Hepatocyte (in vitro differentiated cells): ENCODE measurements at regions not wholly inside any gene's neighbourhood (a gene's known extent, or its start where the extent isn't known, plus 50 kb on each side); places are given as distances from the start of the nearest gene placed in this dataset.

Experiments used
- DNase-seq: peaks from one replicate; pipeline ENCODE4 v3.0.0-alpha.2; 2016; ENCODE audit warnings: low spot score
- H2AFZ ChIP-seq: fragments of 200-600 bp; sonication (generic); 2 replicates; pipeline ENCODE4 v1.6.0; 2016; ENCODE audit warnings: antibody characterized with exemption, mild to moderate bottlenecking
- H3K27ac ChIP-seq: fragments of 200-600 bp; sonication (generic); 2 replicates; pipeline ENCODE4 v1.5.1; 2016; ENCODE audit warnings: mild to moderate bottlenecking
- H3K27me3 ChIP-seq: fragments of 200-600 bp; sonication (generic); 2 replicates; pipeline ENCODE4 v1.6.1; 2016
- H3K36me3 ChIP-seq: fragments of 200-600 bp; sonication (generic); replicated peaks from 2 replicates; pipeline ENCODE4 v1.5.1; 2016; ENCODE audit warnings: low read depth; ENCODE audit not compliant: insufficient read depth
- H3K4me1 ChIP-seq: fragments of 200-600 bp; sonication (generic); 2 replicates; pipeline ENCODE4 v1.5.1; 2016; ENCODE audit warnings: mild to moderate bottlenecking, moderate library complexity; ENCODE audit not compliant: insufficient read depth
- H3K4me2 ChIP-seq: fragments of 200-600 bp; sonication (generic); 2 replicates; pipeline ENCODE4 v1.6.0; 2016
- H3K4me3 ChIP-seq: fragments of 200-600 bp; sonication (generic); 2 replicates; pipeline ENCODE4 v1.5.1; 2016; ENCODE audit warnings: mild to moderate bottlenecking
- H3K79me2 ChIP-seq: fragments of 200-600 bp; sonication (generic); 2 replicates; pipeline ENCODE4 v1.6.0; 2017; ENCODE audit warnings: mild to moderate bottlenecking
- H3K9me2 ChIP-seq: fragments of 200-600 bp; sonication (generic); replicated peaks from 2 replicates; pipeline ENCODE4 v1.6.0; 2017; ENCODE audit warnings: mild to moderate bottlenecking; ENCODE audit not compliant: insufficient read depth
- H3K9me3 ChIP-seq: fragments of 200-600 bp; sonication (generic); 2 replicates; pipeline ENCODE4 v1.5.1; 2016; ENCODE audit warnings: low read depth, mild to moderate bottlenecking
- H4K20me1 ChIP-seq: fragments of 200-600 bp; sonication (generic); 2 replicates; pipeline ENCODE4 v1.6.0; 2016; ENCODE audit warnings: mild to moderate bottlenecking; ENCODE audit not compliant: insufficient read depth, poor library complexity, severe bottlenecking
- EZH2 ChIP-seq: fragments of 200-600 bp; sonication (generic); IDR thresholded peaks from 2 replicates; pipeline ENCODE4 v1.6.1; 2016; ENCODE audit warnings: antibody characterized with exemption, mild to moderate bottlenecking, borderline replicate concordance
- EZH2phosphoT487 ChIP-seq: fragments of 200-600 bp; sonication (generic); IDR thresholded peaks from one replicate; pipeline ENCODE4 v1.6.1; 2018; ENCODE audit warnings: antibody characterized with exemption, mild to moderate bottlenecking, low read depth, moderate library complexity; ENCODE audit not compliant: unreplicated experiment, severe bottlenecking
- WGBS: methylation state at CpG from one replicate; pipeline ENCODE4 v1.1.6; 2016; ENCODE audit warnings: low lambda C conversion rate; ENCODE audit errors: missing lambda C conversion rate; 5-methylcytosine and 5-hydroxymethylcytosine counted together
- TF ChIP-seq, protein P1 (sequence below): fragments of 200-600 bp; sonication (generic); IDR thresholded peaks from 2 replicates; pipeline ENCODE4 v1.5.1; 2016; ENCODE audit warnings: antibody characterized with exemption, mild to moderate bottlenecking; ENCODE audit not compliant: poor library complexity

DNA sequence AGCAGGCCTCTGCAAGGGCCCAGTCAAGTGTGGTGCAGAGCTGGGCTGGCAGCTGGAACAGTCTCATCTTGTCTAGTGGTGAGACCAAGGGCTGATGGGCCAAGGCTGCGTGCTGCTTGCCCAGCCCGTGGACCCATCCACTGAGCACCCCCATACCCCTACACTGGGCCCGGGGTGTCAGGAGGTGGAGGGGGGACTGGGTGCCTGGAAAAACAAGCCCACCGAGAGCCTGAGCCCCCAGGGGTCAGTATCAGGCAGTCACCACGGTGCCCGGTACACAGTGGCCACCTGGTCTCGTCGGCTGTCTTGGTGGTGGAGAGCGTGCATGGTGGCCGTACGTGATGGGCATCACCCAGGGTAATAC is 238.3 kb downstream of the SEC14L1 start:
- H3K4me3 ChIP-seq = no peak overlapping the region
- no peaks in the 10 kb centered on the region for H3K36me3 ChIP-seq
- no peak overlapping the region for H3K27ac ChIP-seq
- TF ChIP-seq, protein P1, sequence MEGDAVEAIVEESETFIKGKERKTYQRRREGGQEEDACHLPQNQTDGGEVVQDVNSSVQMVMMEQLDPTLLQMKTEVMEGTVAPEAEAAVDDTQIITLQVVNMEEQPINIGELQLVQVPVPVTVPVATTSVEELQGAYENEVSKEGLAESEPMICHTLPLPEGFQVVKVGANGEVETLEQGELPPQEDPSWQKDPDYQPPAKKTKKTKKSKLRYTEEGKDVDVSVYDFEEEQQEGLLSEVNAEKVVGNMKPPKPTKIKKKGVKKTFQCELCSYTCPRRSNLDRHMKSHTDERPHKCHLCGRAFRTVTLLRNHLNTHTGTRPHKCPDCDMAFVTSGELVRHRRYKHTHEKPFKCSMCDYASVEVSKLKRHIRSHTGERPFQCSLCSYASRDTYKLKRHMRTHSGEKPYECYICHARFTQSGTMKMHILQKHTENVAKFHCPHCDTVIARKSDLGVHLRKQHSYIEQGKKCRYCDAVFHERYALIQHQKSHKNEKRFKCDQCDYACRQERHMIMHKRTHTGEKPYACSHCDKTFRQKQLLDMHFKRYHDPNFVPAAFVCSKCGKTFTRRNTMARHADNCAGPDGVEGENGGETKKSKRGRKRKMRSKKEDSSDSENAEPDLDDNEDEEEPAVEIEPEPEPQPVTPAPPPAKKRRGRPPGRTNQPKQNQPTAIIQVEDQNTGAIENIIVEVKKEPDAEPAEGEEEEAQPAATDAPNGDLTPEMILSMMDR = no peak
- no peak for TF ChIP-seq EZH2phosphoT487
- no peak for TF ChIP-seq EZH2
- no peak overlapping the region for H3K4me2 ChIP-seq
- peaks cover 86% of the 10 kb centered on the region for H3K4me1 ChIP-seq
- peaks cover 98% of the 10 kb centered on the region for H3K79me2 ChIP-seq
- no peaks in the 10 kb centered on the region for H3K9me3 ChIP-seq
- peaks cover 93% of the 10 kb centered on the region for H4K20me1 ChIP-seq
- H3K9me2 ChIP-seq = no peaks in the 10 kb centered on the region
- H2AFZ ChIP-seq = no peak overlapping the region
- no peaks in the 10 kb centered on the region for H3K27me3 ChIP-seq
- no peak for DNase-seq
- 91% methylated on average over 11 of the region's 11 CpGs for WGBS

DNA sequence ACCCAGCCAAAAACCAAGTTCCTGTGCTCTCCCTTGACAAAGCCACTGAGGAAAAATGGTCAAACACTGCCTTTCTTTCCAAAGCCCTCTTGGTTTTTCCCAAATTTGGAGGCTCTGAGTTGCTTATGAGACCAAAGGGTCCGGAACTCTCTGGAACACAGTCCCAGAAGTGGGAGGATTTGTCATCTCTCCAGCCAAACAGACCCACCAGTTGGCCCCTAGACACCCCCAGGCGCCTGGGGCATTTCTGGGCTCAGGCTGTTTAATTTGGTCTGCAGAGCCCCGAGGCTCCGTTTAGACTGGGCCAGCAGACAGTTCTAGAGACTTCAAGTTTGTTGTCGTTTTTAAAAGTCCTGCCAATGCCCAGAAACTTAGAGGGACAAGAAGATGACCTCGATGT is 239.1 kb downstream of the SEC14L1 start:
- H3K36me3 ChIP-seq = no peaks in the 10 kb centered on the region
- WGBS = 70% methylated on average over 5 of the region's 6 CpGs
- peaks cover 90% of the 10 kb centered on the region for H4K20me1 ChIP-seq
- no peak for DNase-seq
- no peaks in the 10 kb centered on the region for H3K27me3 ChIP-seq
- peaks cover 84% of the 10 kb centered on the region for H3K4me1 ChIP-seq
- no peaks in the 10 kb centered on the region for H3K9me2 ChIP-seq
- TF ChIP-seq EZH2phosphoT487 (no peak), EZH2 (no peak)
- TF ChIP-seq, protein P1 = no peak
- H2AFZ ChIP-seq = no peak overlapping the region
- no peak overlapping the region for H3K4me2 ChIP-seq
- H3K9me3 ChIP-seq = no peaks in the 10 kb centered on the region
- peaks cover 98% of the 10 kb centered on the region for H3K79me2 ChIP-seq
- no peak overlapping the region for H3K4me3 ChIP-seq
- H3K27ac ChIP-seq = no peak overlapping the region

DNA sequence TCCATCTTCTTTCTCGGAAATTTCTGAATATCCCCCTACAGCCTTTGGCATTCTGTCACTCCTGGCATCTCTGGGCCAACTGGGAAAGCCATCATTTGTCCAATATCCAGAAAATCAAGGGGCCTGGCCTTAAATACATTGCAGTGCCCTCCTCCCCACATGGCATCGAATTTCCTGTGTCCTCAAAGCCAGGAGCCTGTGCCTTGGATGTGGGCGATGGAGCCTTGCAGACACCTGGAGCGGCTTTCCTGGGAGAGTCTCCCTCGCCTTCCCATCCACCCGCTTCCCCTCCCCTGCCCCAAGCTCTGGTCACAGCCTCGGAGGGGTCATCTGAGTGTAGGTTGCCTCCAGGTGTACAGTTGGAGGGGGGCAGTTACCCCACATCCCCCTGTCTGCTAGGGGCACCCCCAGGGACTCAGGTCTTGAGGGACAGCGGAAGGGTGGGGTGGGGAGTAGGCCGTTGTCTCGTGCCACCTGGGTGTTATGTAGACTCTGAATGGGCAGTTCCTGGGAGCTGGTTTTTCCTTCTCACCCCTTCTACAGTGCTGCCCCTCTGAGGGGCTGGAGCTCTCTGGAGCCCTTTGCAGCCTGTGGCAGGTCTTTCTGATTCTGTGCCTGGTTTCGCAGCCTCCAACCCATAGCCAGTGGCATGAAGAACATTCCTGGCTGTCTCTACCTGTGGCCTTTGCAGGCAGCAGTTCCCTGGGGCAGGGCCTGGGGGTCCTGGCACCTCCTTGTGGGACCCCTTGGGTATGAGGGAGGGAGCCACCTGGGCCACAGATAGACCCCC is 239.8 kb downstream of the SEC14L1 start:
- DNase-seq = no peak
- WGBS = 88% methylated on average over 11 of the region's 11 CpGs
- H3K27me3 ChIP-seq = no peaks in the 10 kb centered on the region
- peaks cover 83% of the 10 kb centered on the region for H4K20me1 ChIP-seq
- no peak overlapping the region for H3K4me2 ChIP-seq
- H3K79me2 ChIP-seq = peaks cover 98% of the 10 kb centered on the region
- no peaks in the 10 kb centered on the region for H3K9me2 ChIP-seq
- TF ChIP-seq, protein P1 = no peak
- TF ChIP-seq EZH2 = no peak
- no peaks in the 10 kb centered on the region for H3K36me3 ChIP-seq
- H3K4me1 ChIP-seq = peaks cover 81% of the 10 kb centered on the region
- H2AFZ ChIP-seq = no peak overlapping the region
- no peak overlapping the region for H3K27ac ChIP-seq
- H3K4me3 ChIP-seq = no peak overlapping the region
- no peaks in the 10 kb centered on the region for H3K9me3 ChIP-seq
